ENCODE measurements at regions not wholly inside any gene's neighbourhood (a gene's known extent, or its start where the extent isn't known, plus 50 kb on each side); places are given as distances from the start of the nearest gene placed in this dataset.

GRCh38 chr16:87551487-87551886 is 50.8 kb upstream of the JPH3 start:
- TF ChIP-seq EZH2 (IDR thresholded peaks at IDR 0.05; ENCODE audit: borderline replicate concordance, low read depth, low read length, severe bottlenecking) (no peak), CTCF (IDR thresholded peaks at IDR 0.05; ENCODE audit: borderline replicate concordance, extremely low read depth, low read length, poor library complexity, severe bottlenecking) (no peak)

All from DND-41 (cell line).